Neural progenitor cell (in vitro differentiated cells): ENCODE measurements at regions not wholly inside any gene's neighbourhood (a gene's known extent, or its start where the extent isn't known, plus 50 kb on each side); places are given as distances from the start of the nearest gene placed in this dataset.

Experiments used
- CTCF ChIP-seq: fragments of 200-600 bp; sonication (generic); IDR thresholded peaks from 2 replicates; pipeline ENCODE4 v1.5.1; 2017; ENCODE audit warnings: antibody characterized with exemption, mild to moderate bottlenecking
- EZH2phosphoT487 ChIP-seq: fragments of 200-600 bp; sonication (generic); IDR thresholded peaks from 2 replicates; pipeline ENCODE4 v1.6.1; 2017; ENCODE audit warnings: antibody characterized with exemption

GRCh38 chr3:124048967-124049798 lies 57.3 kb upstream of the ROPN1 start:
- no peak for TF ChIP-seq CTCF
- TF ChIP-seq EZH2phosphoT487: no peak
